HEK293 (cell line): ENCODE measurements at regions not wholly inside any gene's neighbourhood (a gene's known extent, or its start where the extent isn't known, plus 50 kb on each side); places are given as distances from the start of the nearest gene placed in this dataset.
A peak's percentile ranks its signal among the peaks of the same experiment; 100 is the strongest.
"Not testable (repeated sequence)": the region's sequence is repeated elsewhere in the genome, so short reads cannot be mapped to it uniquely, and the experiment has no call there.

Source experiments
- CTCF ChIA-PET: fragments of 350-600 bp; formaldehyde crosslinking; extraction: SDS; loops from one replicate; lab custom pipeline; 2021; ENCODE audit warnings: antibody characterized with exemption; lab: Yijun Ruan, JAX
- POLR2A ChIA-PET: fragments of 300-600 bp; formaldehyde crosslinking; extraction: SDS; loops from one replicate; lab custom pipeline; 2020; ENCODE audit warnings: antibody characterized with exemption, inconsistent platforms; lab: Yijun Ruan, JAX
- H3K27ac ChIP-seq: fragments of 200-500 bp; sonication (Bioruptor generic); 2 replicates; pipeline ENCODE4 v1.5.1; 2014; ENCODE audit warnings: low read depth, low read length, control low read depth, inconsistent platforms; ENCODE audit errors: extremely low read depth
- H3K36me3 ChIP-seq, 2 experiments: fragments of 200-500 bp in 1 of 2; sonication (Bioruptor generic) in 1 of 2; 1 replicate in 1 of 2; 2 replicates in 1 of 2; pipeline ENCODE4 v1.5.1; 2014 to 2017; ENCODE audit warnings: inconsistent platforms in 2 of 2, low read length in 2 of 2; ENCODE audit not compliant: control insufficient read depth in 2 of 2, insufficient read depth in 1 of 2
- H3K4me1 ChIP-seq: fragments of 200-500 bp; sonication (Bioruptor generic); 2 replicates; pipeline ENCODE4 v1.5.1; 2014; ENCODE audit warnings: mild to moderate bottlenecking, low read length, inconsistent platforms; ENCODE audit not compliant: control insufficient read depth, insufficient read depth
- H3K4me3 ChIP-seq: 2 replicates; pipeline ENCODE4 v1.5.1; 2011; ENCODE audit warnings: low read depth, mild to moderate bottlenecking, control low read depth, low read length, moderate library complexity
- H3K9me3 ChIP-seq: fragments of 200-500 bp; sonication (Bioruptor generic); 2 replicates; pipeline ENCODE4 v1.5.1; 2014; ENCODE audit warnings: low read depth, low read length, inconsistent platforms; ENCODE audit not compliant: control insufficient read depth, insufficient read depth
- ZNF513 ChIP-seq: fragments of 450-650 bp; IDR thresholded peaks from 2 replicates; pipeline ENCODE4 v1.5.1; 2018; ENCODE audit warnings: missing biosample characterization, missing genetic modification characterization
- ZSCAN4 ChIP-seq: fragments of 450-650 bp; formaldehyde crosslinking; IDR thresholded peaks from 2 replicates; pipeline ENCODE4 v1.5.1; 2017; ENCODE audit warnings: missing biosample characterization, missing genetic modification characterization

- CTCF ChIA-PET, result no interaction called here
- POLR2A ChIA-PET, result no interaction called here
- no peaks in the 10 kb centered on the region for H3K4me1 ChIP-seq
These were observed 56.5 kb upstream of the MCHR2 start for GRCh38 chr6:100050550-100050949.

GRCh38 chr6:100043961-100044360, 49.9 kb upstream of the MCHR2 start:
- H3K27ac ChIP-seq, H3K4me1 ChIP-seq, H3K4me3 ChIP-seq, H3K36me3 ChIP-seq, CTCF ChIA-PET, H3K9me3 ChIP-seq, POLR2A ChIA-PET: not testable (repeated sequence)

More at GRCh38 chr6:100050550-100050949, 56.5 kb upstream of the MCHR2 start:
- peaks cover 0 to 3% of the 10 kb centered on the region in 2 experiments; a peak in 1 of 3 replicates for H3K36me3 ChIP-seq
- no peak overlapping the region for H3K4me3 ChIP-seq
- H3K9me3 ChIP-seq, result no peaks in the 10 kb centered on the region
- no peak for TF ChIP-seq ZSCAN4
- peak; percentile 70 for TF ChIP-seq ZNF513 (tag by site-specific recombination)
- H3K27ac ChIP-seq, result no peak overlapping the region
